ENCODE measurements at regions not wholly inside any gene's neighbourhood (a gene's known extent, or its start where the extent isn't known, plus 50 kb on each side); places are given as distances from the start of the nearest gene placed in this dataset.

DNA sequence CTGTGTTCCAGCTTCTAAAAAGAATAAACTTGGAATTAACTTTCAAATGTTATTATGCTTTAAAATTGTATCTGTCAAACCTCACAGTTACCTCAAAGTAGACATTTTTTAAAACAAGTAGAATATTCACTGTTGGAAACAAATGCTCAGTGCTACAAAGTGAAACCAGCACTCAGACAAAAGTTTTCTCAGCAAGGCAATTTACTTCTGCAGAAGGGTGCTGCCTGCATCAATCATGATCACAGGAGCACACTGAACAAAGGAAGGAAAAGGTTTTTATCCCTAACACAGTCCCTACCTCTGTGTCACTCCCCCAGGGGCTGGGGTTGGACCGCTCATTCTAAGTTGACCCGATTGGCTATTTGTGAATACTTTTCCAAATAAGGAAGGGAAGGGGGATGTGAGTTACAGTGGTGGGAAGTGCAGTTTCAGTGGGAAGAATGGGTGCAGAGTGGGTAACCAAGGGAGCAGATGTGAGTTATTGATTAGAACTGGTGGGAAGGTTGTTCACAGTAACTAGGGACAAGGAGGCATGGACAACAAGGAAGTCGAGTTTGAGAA, 63.0 kb upstream of the CDK20 start:
- DNase-seq (ENCODE audit: low read depth in 3 of 3, low spot score in 1 of 3) = no peak

DNA sequence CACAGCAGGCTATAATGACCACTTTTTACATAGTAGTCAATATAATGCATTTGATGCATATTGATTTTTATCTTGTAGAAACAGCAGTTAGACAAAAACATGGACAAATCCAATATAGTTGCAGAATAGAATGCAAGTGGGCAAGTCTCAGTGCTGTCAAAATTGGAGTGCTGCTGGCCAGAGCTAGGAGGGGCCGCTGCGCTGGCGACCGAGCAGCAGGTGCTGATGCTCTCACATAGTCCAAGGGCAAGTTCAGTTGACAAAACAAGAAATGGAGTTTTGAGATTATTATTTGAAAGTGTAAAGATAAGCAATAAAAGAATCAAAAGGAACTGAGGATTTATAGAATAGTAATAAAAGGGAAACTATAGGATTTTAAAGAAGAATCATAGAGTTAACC, 60.6 kb upstream of the CDK20 start:
- no peak for DNase-seq (ENCODE audit: low read depth in 3 of 3, low spot score in 1 of 3)

DNA sequence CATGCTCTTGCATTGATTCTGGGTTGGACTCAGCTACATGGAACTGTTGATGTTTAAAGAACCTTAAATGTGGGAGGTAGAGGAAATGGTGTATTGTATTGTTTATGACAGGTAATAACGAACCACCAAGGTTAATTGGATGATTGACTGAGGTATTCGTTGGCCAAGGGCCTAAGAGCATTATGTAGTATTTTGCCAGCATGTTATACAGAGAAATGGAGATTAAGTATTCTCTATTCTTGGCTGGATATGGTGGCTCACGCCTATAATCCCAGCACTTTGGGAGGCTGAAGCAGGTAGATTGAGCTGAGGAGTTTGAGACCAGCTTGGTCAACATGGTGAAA, 59.0 kb upstream of the CDK20 start:
- no peak for DNase-seq (ENCODE audit: low read depth in 3 of 3, low spot score in 1 of 3)

DNA sequence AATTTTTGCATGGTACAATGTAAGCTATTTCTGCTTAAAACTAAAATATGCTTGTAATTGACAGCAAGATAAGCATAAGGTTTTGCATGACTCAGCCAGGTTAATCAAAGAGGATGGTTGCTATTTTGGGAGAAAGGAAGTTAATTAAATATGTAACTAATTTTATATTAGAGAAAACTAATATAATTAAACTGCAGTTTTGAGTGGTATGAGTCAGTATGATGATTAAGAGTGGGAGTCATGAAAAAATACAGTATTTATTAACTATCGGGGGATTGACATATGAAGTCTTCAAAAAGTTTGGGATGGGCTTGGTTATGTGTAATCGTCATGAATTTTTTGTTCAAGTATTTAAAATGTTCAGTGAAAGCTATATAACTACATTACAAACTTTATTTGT, 54.0 kb upstream of the CDK20 start:
- DNase-seq (ENCODE audit: low read depth in 3 of 3, low spot score in 1 of 3) = no peak

DNA sequence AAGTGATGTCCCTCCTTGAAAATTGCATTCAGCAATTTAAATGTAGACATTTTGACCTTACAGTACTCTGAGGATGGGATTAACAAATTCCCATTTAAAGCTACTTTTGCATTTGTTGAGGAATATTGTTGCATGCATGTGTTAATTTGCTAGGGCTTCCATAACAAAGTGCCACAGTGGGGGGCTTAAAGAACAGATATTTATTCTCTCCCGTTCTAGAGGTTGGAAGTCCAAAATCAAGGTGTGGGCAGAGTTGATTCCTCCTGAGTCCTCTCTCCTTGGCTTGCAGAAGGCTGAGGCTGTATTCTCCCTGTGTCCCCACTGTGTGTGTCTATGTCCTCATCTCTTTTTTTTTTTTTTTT, 51.8 kb upstream of the CDK20 start:
- DNase-seq (ENCODE audit: low read depth in 3 of 3, low spot score in 1 of 3) = no peak

DNA sequence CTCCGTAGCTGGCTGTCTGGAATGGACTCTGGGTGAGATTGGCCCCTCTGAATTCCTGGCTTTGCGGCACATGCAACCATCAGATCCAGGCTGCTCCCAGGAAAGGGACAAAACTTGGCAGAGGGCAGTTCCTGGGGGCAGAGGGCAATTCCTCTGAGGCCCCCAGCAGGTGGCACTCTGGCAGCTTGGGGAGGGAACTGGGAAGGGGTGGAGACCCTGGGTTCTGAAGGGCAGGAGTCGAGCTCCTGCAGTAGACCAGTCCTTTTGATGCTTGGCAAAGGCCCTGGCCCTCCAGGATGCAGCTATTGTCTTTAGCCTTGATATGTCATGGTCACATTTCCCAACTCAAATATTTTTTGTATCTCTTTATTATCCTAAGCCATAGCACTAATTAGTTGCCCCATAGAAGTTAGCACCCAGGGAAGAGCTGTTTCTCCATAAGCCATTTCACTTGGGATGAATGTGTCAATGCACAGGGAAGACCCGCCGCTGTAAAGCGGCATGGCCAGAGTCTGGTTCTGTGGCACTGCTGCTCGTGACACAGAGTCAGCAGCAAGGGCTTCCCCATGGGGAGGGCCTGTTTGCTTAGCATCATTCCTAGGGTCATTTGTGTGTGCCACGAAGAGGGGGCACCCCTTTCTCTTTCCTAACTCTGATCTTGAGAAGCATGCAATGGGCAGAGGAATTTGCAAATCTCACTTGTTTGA, 51.2 kb upstream of the CDK20 start:
- DNase-seq (ENCODE audit: low read depth in 3 of 3, low spot score in 1 of 3) = no peak

DNA sequence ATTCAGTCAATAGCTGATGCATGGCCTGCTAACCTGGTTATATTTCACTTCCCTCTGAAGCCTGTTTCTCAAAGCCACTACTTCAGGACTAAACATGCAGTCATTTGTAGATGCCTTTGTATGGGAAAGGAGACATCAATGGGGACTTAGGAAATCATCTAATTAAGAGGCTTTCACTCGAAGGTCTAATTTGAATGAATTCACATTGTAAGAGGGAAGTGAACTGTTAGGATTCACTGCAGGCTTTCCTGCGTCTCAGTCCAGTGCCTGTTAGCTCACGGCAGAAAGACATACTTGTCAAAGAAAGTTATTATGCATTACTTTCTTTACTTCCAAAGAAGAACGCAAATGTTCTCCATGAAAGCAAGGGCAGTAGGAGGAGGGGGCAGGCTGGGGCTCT, 50.6 kb upstream of the CDK20 start:
- DNase-seq (ENCODE audit: low read depth in 3 of 3, low spot score in 1 of 3) = no peak
